ENCODE measurements at regions not wholly inside any gene's neighbourhood (a gene's known extent, or its start where the extent isn't known, plus 50 kb on each side); places are given as distances from the start of the nearest gene placed in this dataset.

DNA sequence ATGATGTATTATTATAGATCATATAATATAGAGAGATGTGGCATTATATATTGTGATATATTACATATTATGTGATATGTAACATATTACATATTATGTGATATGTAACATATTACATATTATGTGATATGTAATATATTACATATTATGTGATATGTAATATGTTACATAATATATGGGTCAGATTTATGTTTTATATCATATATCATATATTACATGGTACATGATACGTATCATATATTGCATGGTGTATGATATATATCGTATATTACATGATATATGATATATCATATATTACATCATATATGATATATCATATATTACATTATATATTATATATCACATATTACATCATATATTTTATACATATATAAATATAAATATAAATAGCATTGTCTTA, 164.1 kb upstream of the NEBL start:
- H3K36me3 ChIP-seq (ENCODE audit: control insufficient read depth, low read depth, low read length): no peaks in the 10 kb centered on the region
- no peaks in the 10 kb centered on the region for H3K9me3 ChIP-seq (ENCODE audit: control insufficient read depth, low read depth, low read length)
- no peaks in the 10 kb centered on the region for H3K27me3 ChIP-seq (ENCODE audit: control insufficient read depth, insufficient read depth, low read length)
- H3K4me1 ChIP-seq (ENCODE audit: control insufficient read depth, low read depth, low read length): no peaks in the 10 kb centered on the region
- H3K9ac ChIP-seq (ENCODE audit: low read length): no peak overlapping the region
- no peak overlapping the region for H3K4me3 ChIP-seq (ENCODE audit: low read length)
- no peak overlapping the region for H3K27ac ChIP-seq (ENCODE audit: low read length)

DNA sequence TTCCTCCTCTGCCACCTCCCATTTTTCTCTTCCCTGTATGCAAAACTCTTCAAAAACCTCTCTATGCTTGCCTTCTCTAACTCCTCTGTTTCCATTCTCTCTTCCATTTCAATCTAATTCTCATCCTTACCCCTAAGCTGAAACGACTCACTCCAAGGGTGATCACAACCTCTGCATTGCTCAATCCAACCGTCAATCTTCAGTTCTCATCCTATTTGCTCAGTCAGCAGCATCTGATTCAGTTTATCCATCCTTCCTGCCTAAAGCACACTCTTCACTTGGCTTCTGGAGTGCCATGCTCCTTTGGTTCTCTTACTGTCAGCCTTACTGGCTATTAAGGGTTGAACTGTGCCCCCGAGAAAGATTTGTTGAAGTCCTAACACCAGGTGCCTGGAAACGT, 163.5 kb upstream of the NEBL start:
- no peaks in the 10 kb centered on the region for H3K9me3 ChIP-seq (ENCODE audit: control insufficient read depth, low read depth, low read length)
- H3K27ac ChIP-seq (ENCODE audit: low read length): no peak overlapping the region
- no peak overlapping the region for H3K9ac ChIP-seq (ENCODE audit: low read length)
- H3K4me1 ChIP-seq (ENCODE audit: control insufficient read depth, low read depth, low read length): no peaks in the 10 kb centered on the region
- no peaks in the 10 kb centered on the region for H3K36me3 ChIP-seq (ENCODE audit: control insufficient read depth, low read depth, low read length)
- no peak overlapping the region for H3K4me3 ChIP-seq (ENCODE audit: low read length)
- no peaks in the 10 kb centered on the region for H3K27me3 ChIP-seq (ENCODE audit: control insufficient read depth, insufficient read depth, low read length)

DNA sequence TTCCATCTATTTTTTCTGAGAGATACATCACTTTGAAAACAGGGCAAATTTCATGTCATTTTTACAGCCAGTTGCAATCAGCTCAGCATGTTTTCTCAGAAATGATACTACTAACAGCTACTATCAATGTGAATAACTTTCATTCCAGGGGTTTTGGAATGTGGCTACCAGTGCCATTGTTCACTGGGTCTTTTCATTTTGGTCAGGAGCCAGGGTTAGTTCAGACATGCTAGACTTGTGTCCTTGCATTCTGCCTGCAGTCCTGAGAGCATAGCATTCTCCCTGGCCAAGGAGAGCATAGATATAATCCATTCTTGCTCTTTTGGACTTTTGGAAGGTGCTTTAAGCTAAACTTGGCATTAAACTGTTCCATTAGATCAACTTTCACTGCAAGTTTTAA, 160.9 kb upstream of the NEBL start:
- H3K27ac ChIP-seq (ENCODE audit: low read length): no peak overlapping the region
- no peaks in the 10 kb centered on the region for H3K9me3 ChIP-seq (ENCODE audit: control insufficient read depth, low read depth, low read length)
- no peaks in the 10 kb centered on the region for H3K4me1 ChIP-seq (ENCODE audit: control insufficient read depth, low read depth, low read length)
- no peaks in the 10 kb centered on the region for H3K27me3 ChIP-seq (ENCODE audit: control insufficient read depth, insufficient read depth, low read length)
- no peaks in the 10 kb centered on the region for H3K36me3 ChIP-seq (ENCODE audit: control insufficient read depth, low read depth, low read length)
- H3K4me3 ChIP-seq (ENCODE audit: low read length): no peak overlapping the region
- H3K9ac ChIP-seq (ENCODE audit: low read length): no peak overlapping the region

DNA sequence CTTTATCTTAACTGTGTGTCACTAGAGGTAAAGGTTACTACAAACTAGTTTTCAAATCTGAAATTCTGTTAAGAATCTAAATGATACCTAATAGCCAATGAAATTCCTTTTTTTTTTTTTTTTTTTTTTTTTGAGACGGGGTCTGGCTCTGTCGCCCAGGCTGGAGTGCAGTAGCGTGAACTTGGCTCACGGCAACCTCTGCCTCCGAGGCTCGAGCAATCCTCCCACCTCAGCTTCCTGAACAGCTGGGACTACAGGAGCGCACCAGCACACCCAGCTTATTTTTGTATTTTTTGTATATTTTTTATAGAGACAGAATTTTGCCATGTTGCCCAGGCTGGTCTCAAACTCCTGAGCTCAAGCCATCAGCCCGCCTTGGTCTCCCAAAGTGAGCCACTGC, 160.3 kb upstream of the NEBL start:
- no peaks in the 10 kb centered on the region for H3K9me3 ChIP-seq (ENCODE audit: control insufficient read depth, low read depth, low read length)
- no peak overlapping the region for H3K27ac ChIP-seq (ENCODE audit: low read length)
- no peaks in the 10 kb centered on the region for H3K36me3 ChIP-seq (ENCODE audit: control insufficient read depth, low read depth, low read length)
- H3K9ac ChIP-seq (ENCODE audit: low read length): no peak overlapping the region
- H3K4me3 ChIP-seq (ENCODE audit: low read length): no peak overlapping the region
- H3K4me1 ChIP-seq (ENCODE audit: control insufficient read depth, low read depth, low read length): no peaks in the 10 kb centered on the region
- H3K27me3 ChIP-seq (ENCODE audit: control insufficient read depth, insufficient read depth, low read length): no peaks in the 10 kb centered on the region

DNA sequence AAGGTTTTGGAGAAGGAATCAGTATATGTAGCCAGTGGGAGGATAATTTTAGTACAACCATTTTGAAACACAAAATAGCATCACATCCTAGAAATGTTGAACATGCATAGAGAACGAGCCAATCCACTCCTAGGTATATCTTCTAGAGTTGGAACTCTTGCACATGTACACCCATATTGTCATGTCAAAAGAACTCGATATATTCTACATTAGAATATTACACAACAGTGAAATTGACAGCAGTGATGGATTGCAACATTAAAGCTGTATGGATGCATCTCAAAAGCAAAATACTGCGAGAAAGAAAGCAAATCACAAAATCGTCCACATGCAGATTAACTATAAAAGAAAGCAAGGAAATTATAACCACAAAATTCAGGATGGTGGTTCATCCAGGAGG, 159.3 kb upstream of the NEBL start:
- no peak overlapping the region for H3K4me3 ChIP-seq (ENCODE audit: low read length)
- H3K4me1 ChIP-seq (ENCODE audit: control insufficient read depth, low read depth, low read length): no peaks in the 10 kb centered on the region
- H3K9me3 ChIP-seq (ENCODE audit: control insufficient read depth, low read depth, low read length): no peaks in the 10 kb centered on the region
- H3K9ac ChIP-seq (ENCODE audit: low read length): no peak overlapping the region
- H3K27me3 ChIP-seq (ENCODE audit: control insufficient read depth, insufficient read depth, low read length): no peaks in the 10 kb centered on the region
- H3K36me3 ChIP-seq (ENCODE audit: control insufficient read depth, low read depth, low read length): no peaks in the 10 kb centered on the region
- H3K27ac ChIP-seq (ENCODE audit: low read length): no peak overlapping the region

DNA sequence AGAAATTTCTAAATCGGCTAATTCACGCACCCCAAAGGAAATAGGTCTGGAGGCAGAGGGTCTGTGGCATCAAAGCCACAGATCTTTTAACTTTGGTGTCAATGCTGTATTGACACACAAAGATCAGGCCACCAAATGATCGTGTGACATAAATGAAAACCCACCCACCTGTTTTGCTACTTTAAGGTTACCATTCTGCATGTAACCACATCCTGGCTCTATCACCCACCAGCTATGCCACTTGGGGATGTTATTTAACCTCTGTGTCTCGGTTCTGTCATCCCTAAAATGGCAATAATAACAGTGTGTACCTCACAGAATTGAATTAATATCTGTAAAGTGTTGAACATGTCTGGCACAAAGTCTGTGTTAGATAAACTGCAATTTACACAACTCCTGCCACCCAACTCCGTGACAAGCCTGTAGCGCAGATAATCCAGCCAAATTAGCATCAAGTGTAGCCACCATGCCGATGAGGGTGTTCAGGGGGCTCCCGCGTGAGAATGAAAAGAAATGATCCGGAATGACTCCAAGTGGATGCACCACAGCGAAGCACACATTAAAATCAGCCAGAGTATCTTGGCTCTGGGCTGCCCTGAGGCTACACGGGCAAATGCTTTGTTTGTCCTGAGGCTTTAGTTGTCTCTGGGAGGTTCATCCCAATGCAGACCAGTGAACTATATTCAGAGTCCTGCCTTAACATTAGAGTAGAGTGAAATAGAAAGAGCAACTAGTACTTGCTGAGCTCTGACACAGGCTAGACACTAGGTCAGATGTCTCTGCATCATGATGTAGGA, 158.4 kb upstream of the NEBL start:
- Histone ChIP-seq H3K4me3 (ENCODE audit: low read length) (no peak overlapping the region), H3K36me3 (ENCODE audit: control insufficient read depth, low read depth, low read length) (no peaks in the 10 kb centered on the region), H3K27ac (ENCODE audit: low read length) (no peak overlapping the region), H3K9ac (ENCODE audit: low read length) (no peak overlapping the region), H3K9me3 (ENCODE audit: control insufficient read depth, low read depth, low read length) (no peaks in the 10 kb centered on the region), H3K27me3 (ENCODE audit: control insufficient read depth, insufficient read depth, low read length) (no peaks in the 10 kb centered on the region), H3K4me1 (ENCODE audit: control insufficient read depth, low read depth, low read length) (no peaks in the 10 kb centered on the region)

DNA sequence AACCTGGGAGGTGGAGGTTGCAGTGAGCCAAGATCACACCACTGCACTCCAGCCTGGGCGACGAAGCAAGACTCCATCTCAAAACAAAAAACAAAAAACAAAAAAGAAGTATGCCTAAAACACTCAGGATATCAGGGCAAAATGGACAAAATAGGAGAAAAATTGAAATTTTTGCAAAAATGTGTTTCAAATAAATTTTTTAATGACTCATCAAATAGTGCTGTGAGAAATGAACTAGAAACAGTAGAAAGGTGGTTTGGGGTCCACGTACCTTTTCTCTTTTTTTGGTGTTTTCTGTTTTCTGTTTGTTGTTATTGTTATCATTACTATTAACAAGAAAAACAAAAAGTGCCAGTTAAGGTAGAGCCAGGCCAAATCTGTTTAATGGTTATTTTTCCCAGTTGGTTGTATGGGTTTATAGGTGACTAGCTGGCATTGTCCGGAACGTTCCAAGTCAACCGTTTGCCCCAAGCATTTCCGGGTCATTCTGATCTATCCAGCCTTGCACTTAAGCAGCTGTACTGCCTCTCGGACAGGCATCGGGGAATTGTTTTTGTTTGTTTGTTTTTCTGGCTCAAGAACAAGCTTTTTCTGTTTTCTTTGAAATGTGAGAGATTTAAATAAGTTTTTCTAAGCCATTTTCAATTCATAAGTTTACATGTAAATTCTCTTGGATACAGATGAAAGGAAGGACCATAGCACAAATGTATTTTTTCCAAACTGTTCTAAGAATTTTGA, 157.0 kb upstream of the NEBL start:
- Histone ChIP-seq H3K4me1 (ENCODE audit: control insufficient read depth, low read depth, low read length) (no peaks in the 10 kb centered on the region), H3K36me3 (ENCODE audit: control insufficient read depth, low read depth, low read length) (no peaks in the 10 kb centered on the region), H3K27ac (ENCODE audit: low read length) (no peak overlapping the region), H3K9me3 (ENCODE audit: control insufficient read depth, low read depth, low read length) (no peaks in the 10 kb centered on the region), H3K4me3 (ENCODE audit: low read length) (no peak overlapping the region), H3K9ac (ENCODE audit: low read length) (no peak overlapping the region), H3K27me3 (ENCODE audit: control insufficient read depth, insufficient read depth, low read length) (no peaks in the 10 kb centered on the region)

DNA sequence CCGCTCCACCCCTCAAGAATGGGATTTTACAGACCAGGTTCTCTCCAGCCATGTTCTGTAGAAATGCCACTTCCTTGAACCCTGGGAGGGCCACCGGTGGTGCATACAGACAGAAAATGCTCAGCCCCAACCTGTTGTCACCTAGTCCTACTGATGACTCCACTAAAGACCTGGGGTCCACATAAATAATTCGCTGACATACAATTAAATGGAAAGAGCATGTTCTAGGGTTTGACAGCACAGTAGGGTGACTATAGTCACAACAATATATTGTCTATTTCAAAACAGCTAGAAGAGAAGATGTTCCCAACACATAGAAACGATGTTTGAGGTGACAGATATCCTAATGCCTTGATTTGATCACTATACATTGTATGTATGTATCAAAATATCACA, 155.6 kb upstream of the NEBL start:
- Histone ChIP-seq H3K27me3 (ENCODE audit: control insufficient read depth, insufficient read depth, low read length) (no peaks in the 10 kb centered on the region), H3K4me3 (ENCODE audit: low read length) (no peak overlapping the region), H3K4me1 (ENCODE audit: control insufficient read depth, low read depth, low read length) (no peaks in the 10 kb centered on the region), H3K27ac (ENCODE audit: low read length) (no peak overlapping the region), H3K9me3 (ENCODE audit: control insufficient read depth, low read depth, low read length) (no peaks in the 10 kb centered on the region), H3K36me3 (ENCODE audit: control insufficient read depth, low read depth, low read length) (no peaks in the 10 kb centered on the region), H3K9ac (ENCODE audit: low read length) (no peak overlapping the region)

DNA sequence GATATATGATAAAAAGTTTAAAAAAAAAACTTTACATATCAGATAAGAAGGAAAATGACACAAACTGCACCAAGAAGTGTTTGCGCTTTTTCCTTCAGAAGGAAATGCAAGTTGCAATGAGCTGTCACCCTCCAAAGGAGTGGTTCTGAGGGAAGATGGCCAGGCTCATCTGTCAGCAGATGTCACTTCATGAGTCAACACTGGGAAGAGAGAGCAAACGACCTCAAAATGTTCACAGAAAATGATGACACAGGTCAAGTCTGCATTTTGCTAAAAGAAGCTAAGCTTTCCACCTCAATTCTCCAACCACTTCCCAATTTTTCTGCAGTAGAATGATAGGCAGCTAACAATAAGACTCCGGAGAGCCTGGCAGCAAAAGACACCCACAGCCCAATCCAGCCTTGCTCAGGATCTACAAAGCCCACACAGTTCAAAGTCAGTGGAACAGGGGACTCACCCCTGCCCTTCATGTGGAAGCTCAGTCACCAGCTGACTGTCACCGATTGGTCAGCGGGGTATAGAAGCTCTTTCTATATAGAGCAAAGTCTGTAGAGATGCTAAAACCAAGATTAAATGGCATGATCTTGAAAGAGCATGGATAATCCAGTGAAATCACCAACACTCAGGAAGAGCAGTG, 155.1 kb upstream of the NEBL start:
- Histone ChIP-seq H3K9me3 (ENCODE audit: control insufficient read depth, low read depth, low read length) (no peaks in the 10 kb centered on the region), H3K27me3 (ENCODE audit: control insufficient read depth, insufficient read depth, low read length) (no peaks in the 10 kb centered on the region)

DNA sequence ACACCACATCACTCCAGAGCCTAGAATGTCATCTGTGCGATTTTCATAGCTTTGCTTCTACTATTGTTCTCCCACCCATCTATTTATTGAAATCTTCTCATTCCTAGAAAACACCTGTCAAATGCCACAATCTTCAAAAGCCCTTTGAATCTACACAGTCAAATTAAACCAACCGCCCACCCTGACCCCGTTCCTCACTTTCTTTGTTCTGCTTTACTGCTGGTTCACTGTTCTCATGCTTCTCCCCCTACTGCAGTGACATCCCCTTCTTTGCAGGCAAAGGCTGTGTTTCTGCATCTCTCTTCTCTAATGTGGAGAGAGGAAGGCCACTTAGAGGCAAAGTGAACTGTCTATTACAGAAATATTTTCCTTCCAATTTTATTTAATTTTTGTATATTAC, 152.4 kb upstream of the NEBL start:
- H3K36me3 ChIP-seq (ENCODE audit: control insufficient read depth, low read depth, low read length): no peaks in the 10 kb centered on the region
- no peaks in the 10 kb centered on the region for H3K27me3 ChIP-seq (ENCODE audit: control insufficient read depth, insufficient read depth, low read length)

More for the DNA sequence above, 155.1 kb upstream of the NEBL start:
- no peak overlapping the region for H3K27ac ChIP-seq (ENCODE audit: low read length)
- H3K4me3 ChIP-seq (ENCODE audit: low read length): no peak overlapping the region
- no peak overlapping the region for H3K9ac ChIP-seq (ENCODE audit: low read length)
- H3K4me1 ChIP-seq (ENCODE audit: control insufficient read depth, low read depth, low read length): no peaks in the 10 kb centered on the region
- no peaks in the 10 kb centered on the region for H3K36me3 ChIP-seq (ENCODE audit: control insufficient read depth, low read depth, low read length)

DNA sequence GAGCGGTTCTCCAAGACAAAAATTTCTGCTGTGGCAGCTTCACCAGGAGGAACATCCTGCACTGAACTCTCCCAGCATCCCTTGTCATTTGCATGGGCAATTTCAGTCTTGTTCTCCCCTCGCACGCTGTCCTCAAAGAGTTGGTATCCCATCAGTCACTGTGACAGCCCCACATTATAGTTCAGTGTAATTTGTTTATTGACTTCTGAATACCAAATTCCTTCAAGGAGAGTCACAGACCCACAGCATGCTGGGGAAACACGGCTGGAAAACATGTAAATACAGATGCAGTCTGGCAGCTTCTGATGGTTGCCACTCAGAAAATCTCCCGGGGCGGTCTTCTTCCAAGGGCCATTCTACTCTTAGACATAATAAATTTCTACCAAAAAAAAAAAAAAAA, 151.0 kb upstream of the NEBL start:
- no peaks in the 10 kb centered on the region for H3K36me3 ChIP-seq (ENCODE audit: control insufficient read depth, low read depth, low read length)
- H3K9me3 ChIP-seq (ENCODE audit: control insufficient read depth, low read depth, low read length): no peaks in the 10 kb centered on the region
- H3K9ac ChIP-seq (ENCODE audit: low read length): no peak overlapping the region
- no peak overlapping the region for H3K27ac ChIP-seq (ENCODE audit: low read length)
- H3K27me3 ChIP-seq (ENCODE audit: control insufficient read depth, insufficient read depth, low read length): no peaks in the 10 kb centered on the region
- no peaks in the 10 kb centered on the region for H3K4me1 ChIP-seq (ENCODE audit: control insufficient read depth, low read depth, low read length)
- no peak overlapping the region for H3K4me3 ChIP-seq (ENCODE audit: low read length)

More for the DNA sequence above, 152.4 kb upstream of the NEBL start:
- no peaks in the 10 kb centered on the region for H3K4me1 ChIP-seq (ENCODE audit: control insufficient read depth, low read depth, low read length)
- no peaks in the 10 kb centered on the region for H3K9me3 ChIP-seq (ENCODE audit: control insufficient read depth, low read depth, low read length)
- H3K9ac ChIP-seq (ENCODE audit: low read length): no peak overlapping the region
- no peak overlapping the region for H3K4me3 ChIP-seq (ENCODE audit: low read length)
- H3K27ac ChIP-seq (ENCODE audit: low read length): no peak overlapping the region
